MM.1S (cell line): ENCODE measurements at regions not wholly inside any gene's neighbourhood (a gene's known extent, or its start where the extent isn't known, plus 50 kb on each side); places are given as distances from the start of the nearest gene placed in this dataset.

ENCODE experiments used
- DNase-seq: peaks from one replicate; pipeline ENCODE4 v3.0.0-alpha.2; 2015
- H2AFZ ChIP-seq: fragments of 300-600 bp; sonication (generic); 2 replicates; pipeline ENCODE4 v1.6.0; 2016; ENCODE audit warnings: antibody characterized with exemption, low read length
- H3F3A ChIP-seq: fragments of 300-600 bp; sonication (generic); 2 replicates; pipeline ENCODE4 v1.6.1; 2016; ENCODE audit warnings: mild to moderate bottlenecking, antibody characterized with exemption, low read length, moderate library complexity, mixed read lengths; ENCODE audit not compliant: insufficient read depth
- H3K27ac ChIP-seq: fragments of 300-600 bp; sonication (generic); 2 replicates; pipeline ENCODE4 v1.5.1; 2016; ENCODE audit warnings: mild to moderate bottlenecking, low read length
- H3K27me3 ChIP-seq: fragments of 300-600 bp; sonication (generic); replicated peaks from 2 replicates; pipeline ENCODE4 v1.6.0; 2016; ENCODE audit warnings: low read length; ENCODE audit not compliant: insufficient read depth
- H3K36me3 ChIP-seq: fragments of 300-600 bp; sonication (generic); replicated peaks from 2 replicates; pipeline ENCODE4 v1.6.1; 2016; ENCODE audit warnings: mild to moderate bottlenecking, low read length, mixed read lengths; ENCODE audit not compliant: insufficient read depth
- H3K4me1 ChIP-seq: fragments of 300-600 bp; sonication (generic); 2 replicates; pipeline ENCODE4 v1.6.1; 2016; ENCODE audit warnings: low read length, mixed read lengths
- H3K4me2 ChIP-seq: fragments of 300-600 bp; sonication (generic); 2 replicates; pipeline ENCODE4 v1.6.0; 2016; ENCODE audit warnings: low read depth, low read length
- H3K4me3 ChIP-seq: fragments of 300-600 bp; sonication (generic); 2 replicates; pipeline ENCODE4 v1.5.1; 2016; ENCODE audit warnings: low read length, mixed read lengths
- H3K79me2 ChIP-seq: fragments of 300-600 bp; sonication (generic); 2 replicates; pipeline ENCODE4 v1.6.1; 2016; ENCODE audit warnings: mixed run types, low read length, mixed read lengths
- H3K9ac ChIP-seq: fragments of 300-600 bp; sonication (generic); 2 replicates; pipeline ENCODE4 v1.6.1; 2016; ENCODE audit warnings: low read length, mixed read lengths
- H3K9me2 ChIP-seq: fragments of 300-600 bp; sonication (generic); replicated peaks from 2 replicates; pipeline ENCODE4 v1.6.1; 2016; ENCODE audit warnings: mild to moderate bottlenecking, low read length, mixed read lengths; ENCODE audit not compliant: insufficient read depth
- H3K9me3 ChIP-seq: fragments of 300-600 bp; sonication (generic); replicated peaks from 2 replicates; pipeline ENCODE4 v1.6.1; 2016; ENCODE audit warnings: mild to moderate bottlenecking, low read length, mixed read lengths; ENCODE audit not compliant: insufficient read depth
- H4K20me1 ChIP-seq: fragments of 300-600 bp; sonication (generic); 2 replicates; pipeline ENCODE4 v1.6.1; 2016; ENCODE audit warnings: mild to moderate bottlenecking, low read length, moderate library complexity, mixed read lengths; ENCODE audit not compliant: insufficient read depth
- EZH2 ChIP-seq: fragments of 300-600 bp; sonication (generic); optimal IDR thresholded peaks from 2 replicates; pipeline ENCODE3; 2017; ENCODE audit warnings: low read depth, mild to moderate bottlenecking, antibody characterized with exemption, low read length, mixed read lengths
- EZH2phosphoT487 ChIP-seq: fragments of 300-600 bp; sonication (generic); IDR thresholded peaks from 2 replicates; pipeline ENCODE4 v1.6.1; 2018; ENCODE audit warnings: antibody characterized with exemption, low read length
- TF ChIP-seq, protein P1 (sequence below): fragments of 300-600 bp; sonication (generic); IDR thresholded peaks from 2 replicates; pipeline ENCODE4 v1.5.1; 2016; ENCODE audit warnings: antibody characterized with exemption, low read length, mixed read lengths

DNA sequence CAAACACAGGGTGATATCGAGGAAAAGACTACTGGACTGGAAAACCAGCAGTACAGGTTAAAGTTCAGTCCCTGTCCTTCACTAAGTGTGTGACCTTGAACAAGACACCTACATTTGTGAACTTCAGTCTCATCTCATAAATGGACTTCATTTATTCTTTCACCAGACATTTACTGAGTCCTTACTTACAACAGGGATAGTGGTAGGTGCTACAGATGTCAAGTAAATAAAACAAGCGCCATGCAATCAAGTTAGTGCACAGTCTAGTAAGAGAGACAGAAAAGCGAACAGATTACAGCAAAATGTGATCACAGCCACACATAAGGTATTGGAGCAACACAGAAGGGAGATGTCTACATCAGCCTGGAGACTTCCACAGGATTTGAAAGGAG is 413.2 kb downstream of the ACTL7B start:
- Histone ChIP-seq H3K9me3 (no peaks in the 10 kb centered on the region), H4K20me1 (no peaks in the 10 kb centered on the region), H3F3A (no peaks in the 10 kb centered on the region), H3K36me3 (no peaks in the 10 kb centered on the region), H3K9me2 (no peaks in the 10 kb centered on the region), H3K4me1 (no peaks in the 10 kb centered on the region), H3K9ac (no peak overlapping the region), H3K27me3 (no peaks in the 10 kb centered on the region), H3K4me3 (no peak overlapping the region), H3K27ac (no peak overlapping the region), H3K79me2 (no peaks in the 10 kb centered on the region), H3K4me2 (no peak overlapping the region), H2AFZ (no peak overlapping the region)
- TF ChIP-seq, protein P1, sequence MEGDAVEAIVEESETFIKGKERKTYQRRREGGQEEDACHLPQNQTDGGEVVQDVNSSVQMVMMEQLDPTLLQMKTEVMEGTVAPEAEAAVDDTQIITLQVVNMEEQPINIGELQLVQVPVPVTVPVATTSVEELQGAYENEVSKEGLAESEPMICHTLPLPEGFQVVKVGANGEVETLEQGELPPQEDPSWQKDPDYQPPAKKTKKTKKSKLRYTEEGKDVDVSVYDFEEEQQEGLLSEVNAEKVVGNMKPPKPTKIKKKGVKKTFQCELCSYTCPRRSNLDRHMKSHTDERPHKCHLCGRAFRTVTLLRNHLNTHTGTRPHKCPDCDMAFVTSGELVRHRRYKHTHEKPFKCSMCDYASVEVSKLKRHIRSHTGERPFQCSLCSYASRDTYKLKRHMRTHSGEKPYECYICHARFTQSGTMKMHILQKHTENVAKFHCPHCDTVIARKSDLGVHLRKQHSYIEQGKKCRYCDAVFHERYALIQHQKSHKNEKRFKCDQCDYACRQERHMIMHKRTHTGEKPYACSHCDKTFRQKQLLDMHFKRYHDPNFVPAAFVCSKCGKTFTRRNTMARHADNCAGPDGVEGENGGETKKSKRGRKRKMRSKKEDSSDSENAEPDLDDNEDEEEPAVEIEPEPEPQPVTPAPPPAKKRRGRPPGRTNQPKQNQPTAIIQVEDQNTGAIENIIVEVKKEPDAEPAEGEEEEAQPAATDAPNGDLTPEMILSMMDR: no peak
- TF ChIP-seq EZH2: no peak
- TF ChIP-seq EZH2phosphoT487: no peak
- DNase-seq: no peak

DNA sequence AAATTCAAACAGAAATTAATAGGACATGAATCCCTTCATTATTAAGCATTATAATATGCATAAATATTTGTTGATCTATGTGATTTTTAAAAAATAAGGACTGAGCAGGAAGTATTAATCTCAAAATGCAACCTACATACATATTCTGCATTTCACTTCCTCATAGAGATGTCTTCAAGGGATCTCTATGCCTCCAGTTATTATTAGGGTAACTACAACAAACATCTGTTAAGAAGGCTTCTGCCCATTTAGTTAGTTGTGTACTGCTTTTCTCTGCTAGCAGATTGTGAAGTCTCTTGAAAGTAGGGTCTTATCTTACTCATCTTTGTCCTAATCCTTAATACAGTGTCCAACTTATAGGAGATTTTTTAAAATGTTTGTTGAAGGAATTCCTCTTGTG is 414.1 kb downstream of the ACTL7B start:
- Histone ChIP-seq H4K20me1 (no peaks in the 10 kb centered on the region), H2AFZ (no peak overlapping the region), H3K36me3 (no peaks in the 10 kb centered on the region), H3K9me3 (no peaks in the 10 kb centered on the region), H3K9ac (no peak overlapping the region), H3K9me2 (no peaks in the 10 kb centered on the region), H3K27ac (no peak overlapping the region), H3K4me1 (no peaks in the 10 kb centered on the region), H3K4me2 (no peak overlapping the region), H3F3A (no peaks in the 10 kb centered on the region), H3K27me3 (no peaks in the 10 kb centered on the region), H3K4me3 (no peak overlapping the region), H3K79me2 (no peaks in the 10 kb centered on the region)
- TF ChIP-seq, protein P1: no peak
- TF ChIP-seq EZH2phosphoT487 (no peak), EZH2 (no peak)
- no peak for DNase-seq

DNA sequence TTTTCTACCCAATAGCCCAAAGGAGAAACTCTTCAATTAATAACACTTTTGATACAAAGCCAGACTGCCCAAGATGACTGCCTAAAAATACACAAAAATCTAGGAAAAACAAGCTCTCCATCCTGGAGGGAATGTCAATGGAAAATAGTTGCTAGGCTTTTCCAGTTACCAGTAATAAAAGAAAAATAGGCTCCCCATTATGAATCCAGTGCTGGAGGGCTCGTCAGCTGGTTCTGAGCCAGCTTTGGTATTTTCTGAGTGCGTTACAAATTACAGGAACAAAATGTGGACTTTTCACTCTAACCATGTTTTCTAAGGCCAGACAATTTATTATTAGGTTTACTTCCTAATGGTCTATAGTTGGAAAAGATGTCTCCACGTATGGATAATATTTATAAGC is 414.5 kb downstream of the ACTL7B start:
- Histone ChIP-seq H3K9me3 (no peaks in the 10 kb centered on the region), H4K20me1 (no peaks in the 10 kb centered on the region), H3K4me3 (no peak overlapping the region), H3K27me3 (no peaks in the 10 kb centered on the region), H2AFZ (no peak overlapping the region), H3K27ac (no peak overlapping the region), H3K9ac (no peak overlapping the region), H3K79me2 (no peaks in the 10 kb centered on the region), H3K4me1 (no peaks in the 10 kb centered on the region), H3K9me2 (no peaks in the 10 kb centered on the region), H3K36me3 (no peaks in the 10 kb centered on the region), H3K4me2 (no peak overlapping the region), H3F3A (no peaks in the 10 kb centered on the region)
- TF ChIP-seq EZH2phosphoT487 (no peak), EZH2 (no peak)
- TF ChIP-seq, protein P1: no peak
- DNase-seq: no peak
